ENCODE measurements at regions not wholly inside any gene's neighbourhood (a gene's known extent, or its start where the extent isn't known, plus 50 kb on each side); places are given as distances from the start of the nearest gene placed in this dataset.

- no peaks in the 10 kb centered on the region for H3K36me3 ChIP-seq
- H3K27me3 ChIP-seq = no peaks in the 10 kb centered on the region
- H3K27ac ChIP-seq = peak overlapping the region in 3 of 4 donors; percentile 65 to 83 (median 67)
- H3K4me3 ChIP-seq = no peak overlapping the region
- ATAC-seq (ENCODE audit: low FRiP score in 2 of 2) = no peak
- 86 to 98% methylated on average over 2 of the region's 2 CpGs for WGBS, 2 donors
- no peaks in the 10 kb centered on the region for H3K9me3 ChIP-seq
- no peak for DNase-seq
- H3K4me1 ChIP-seq = peaks cover 47 to 62% (median 51%) of the 10 kb centered on the region in 4 donors
- no peak for TF ChIP-seq EP300 (IDR thresholded peaks at IDR 0.05)
- no peak for TF ChIP-seq POLR2AphosphoS5 (IDR thresholded peaks at IDR 0.05)
- TF ChIP-seq, protein P1, sequence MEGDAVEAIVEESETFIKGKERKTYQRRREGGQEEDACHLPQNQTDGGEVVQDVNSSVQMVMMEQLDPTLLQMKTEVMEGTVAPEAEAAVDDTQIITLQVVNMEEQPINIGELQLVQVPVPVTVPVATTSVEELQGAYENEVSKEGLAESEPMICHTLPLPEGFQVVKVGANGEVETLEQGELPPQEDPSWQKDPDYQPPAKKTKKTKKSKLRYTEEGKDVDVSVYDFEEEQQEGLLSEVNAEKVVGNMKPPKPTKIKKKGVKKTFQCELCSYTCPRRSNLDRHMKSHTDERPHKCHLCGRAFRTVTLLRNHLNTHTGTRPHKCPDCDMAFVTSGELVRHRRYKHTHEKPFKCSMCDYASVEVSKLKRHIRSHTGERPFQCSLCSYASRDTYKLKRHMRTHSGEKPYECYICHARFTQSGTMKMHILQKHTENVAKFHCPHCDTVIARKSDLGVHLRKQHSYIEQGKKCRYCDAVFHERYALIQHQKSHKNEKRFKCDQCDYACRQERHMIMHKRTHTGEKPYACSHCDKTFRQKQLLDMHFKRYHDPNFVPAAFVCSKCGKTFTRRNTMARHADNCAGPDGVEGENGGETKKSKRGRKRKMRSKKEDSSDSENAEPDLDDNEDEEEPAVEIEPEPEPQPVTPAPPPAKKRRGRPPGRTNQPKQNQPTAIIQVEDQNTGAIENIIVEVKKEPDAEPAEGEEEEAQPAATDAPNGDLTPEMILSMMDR (IDR thresholded peaks at IDR 0.05) = no peak
- no peak for TF ChIP-seq POLR2A (IDR thresholded peaks at IDR 0.05)
Observed at GRCh38 chr2:134138115-134138514, 115.8 kb upstream of the MGAT5 start.

DNA sequence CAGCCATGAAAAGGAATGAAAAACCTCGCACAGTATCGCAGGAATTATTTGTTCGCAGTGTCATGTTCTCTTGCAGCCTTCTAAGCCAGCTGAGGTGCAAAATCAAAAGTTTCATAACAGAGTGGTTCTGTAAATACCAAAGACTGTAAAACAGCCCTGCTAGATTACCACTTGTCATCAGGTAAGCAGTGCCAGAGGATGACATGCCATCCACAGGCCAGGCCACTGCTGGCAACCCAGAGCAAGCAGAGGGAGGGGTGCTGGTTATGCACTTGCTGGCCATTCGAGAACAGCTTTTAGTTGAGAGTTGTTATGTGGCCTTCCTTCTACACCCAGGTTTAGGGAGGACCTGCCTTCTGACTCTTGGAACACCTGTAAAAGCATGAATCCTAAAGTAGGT lies 114.3 kb upstream of the MGAT5 start:
- H3K4me3 ChIP-seq = no peak overlapping the region
- peak overlapping the region in 2 of 4 donors; percentile 40 for H3K27ac ChIP-seq
- H3K4me1 ChIP-seq = peaks cover 42 to 63% (median 51%) of the 10 kb centered on the region in 4 donors
- DNase-seq (no peak), ATAC-seq (ENCODE audit: low FRiP score in 2 of 2) (no peak)
- H3K9me3 ChIP-seq = no peaks in the 10 kb centered on the region
- H3K36me3 ChIP-seq = no peaks in the 10 kb centered on the region
- no peak for TF ChIP-seq POLR2AphosphoS5 (IDR thresholded peaks at IDR 0.05)
- TF ChIP-seq EP300 (IDR thresholded peaks at IDR 0.05) = no peak
- TF ChIP-seq, protein P1 (IDR thresholded peaks at IDR 0.05) = no peak
- TF ChIP-seq POLR2A (IDR thresholded peaks at IDR 0.05) = no peak
- 76 to 100% methylated on average over 4 of the region's 4 CpGs for WGBS, 2 donors
- no peaks in the 10 kb centered on the region for H3K27me3 ChIP-seq

GRCh38 chr2:134140251-134140661 lies 113.6 kb upstream of the MGAT5 start:
- TF ChIP-seq POLR2AphosphoS5 (IDR thresholded peaks at IDR 0.05) (no peak), EP300 (IDR thresholded peaks at IDR 0.05) (no peak), POLR2A (IDR thresholded peaks at IDR 0.05) (no peak)
- TF ChIP-seq, protein P1 (IDR thresholded peaks at IDR 0.05) = no peak
- Histone ChIP-seq H3K4me3 (no peak overlapping the region), H3K4me1 (peaks cover 42 to 63% (median 51%) of the 10 kb centered on the region in 4 donors), H3K36me3 (no peaks in the 10 kb centered on the region), H3K27ac (peak overlapping the region in 2 of 4 donors; percentile 40), H3K9me3 (no peaks in the 10 kb centered on the region), H3K27me3 (no peaks in the 10 kb centered on the region)
- WGBS, 2 donors = 77 to 84% methylated on average over 9 of the region's 9 CpGs
- ATAC-seq (ENCODE audit: low FRiP score in 2 of 2) = no peak
- DNase-seq = peak in 1 of 2 donors; percentile 36

DNA sequence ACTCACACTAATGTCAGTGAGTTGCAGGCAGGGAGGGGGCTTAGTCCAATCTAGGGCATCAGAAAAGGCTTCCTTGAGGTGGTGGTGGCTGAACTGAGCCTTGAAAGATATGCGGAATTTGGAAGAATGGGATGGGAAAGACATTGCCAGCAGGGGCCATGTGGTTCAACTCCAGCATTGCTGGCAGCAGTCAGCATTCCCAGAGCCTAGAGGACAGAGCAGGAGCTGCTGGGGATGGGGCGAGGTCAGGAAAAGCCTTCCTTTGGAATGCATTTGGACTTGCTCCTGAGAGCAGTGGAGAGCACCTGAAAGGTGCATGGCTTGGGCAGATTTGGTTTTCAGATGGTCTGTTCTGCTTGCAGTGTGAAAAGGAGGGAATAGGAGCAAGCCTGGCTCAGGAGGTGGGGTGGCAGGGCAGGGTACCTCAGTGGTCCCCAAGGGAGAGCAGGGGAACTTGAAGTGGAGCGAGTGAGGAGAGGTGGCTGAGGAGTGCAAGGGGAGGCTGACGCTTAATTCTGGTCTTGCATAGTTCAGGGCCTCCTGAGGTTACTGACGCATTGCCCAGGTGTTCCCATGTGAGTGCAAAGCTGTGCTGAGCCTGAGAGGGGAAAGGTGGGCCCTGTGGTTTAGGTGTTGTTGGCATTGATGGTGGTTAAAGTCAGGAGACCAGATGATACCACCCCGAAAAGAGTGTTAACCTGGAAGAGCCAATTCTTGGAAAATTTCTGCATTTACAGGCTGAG lies 112.1 kb upstream of the MGAT5 start:
- Histone ChIP-seq H3K36me3 (no peaks in the 10 kb centered on the region), H3K27ac (no peak overlapping the region), H3K4me1 (peaks cover 38 to 55% (median 42%) of the 10 kb centered on the region in 4 donors), H3K27me3 (no peaks in the 10 kb centered on the region), H3K4me3 (no peak overlapping the region), H3K9me3 (no peaks in the 10 kb centered on the region)
- 82 to 88% methylated on average over 6 of the region's 6 CpGs for WGBS, 2 donors
- no peak for TF ChIP-seq POLR2AphosphoS5 (IDR thresholded peaks at IDR 0.05)
- no peak for TF ChIP-seq POLR2A (IDR thresholded peaks at IDR 0.05)
- TF ChIP-seq, protein P1 (IDR thresholded peaks at IDR 0.05) = no peak
- no peak for TF ChIP-seq EP300 (IDR thresholded peaks at IDR 0.05)
- no peak for ATAC-seq (ENCODE audit: low FRiP score in 2 of 2)
- DNase-seq = no peak

DNA sequence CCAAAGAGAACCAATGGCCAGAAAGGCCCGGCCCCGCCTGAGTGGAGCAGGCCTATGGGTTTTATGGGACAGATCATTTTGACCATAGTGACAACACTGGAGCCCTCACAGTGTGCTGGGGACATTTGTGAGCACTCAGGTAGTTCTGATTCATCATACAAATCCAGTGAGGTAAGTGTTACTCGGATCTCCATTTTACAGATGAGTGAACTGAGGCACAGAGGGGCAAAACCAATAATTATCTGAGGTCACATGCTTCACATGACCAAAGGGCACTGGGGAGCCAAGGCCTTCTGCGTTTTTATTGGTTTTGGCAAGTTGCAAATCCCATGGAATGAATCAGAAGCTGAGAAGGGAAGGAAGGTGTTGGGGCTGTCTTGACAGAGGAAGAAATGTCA lies 111.5 kb upstream of the MGAT5 start:
- Histone ChIP-seq H3K4me1 (peaks cover 32 to 50% (median 37%) of the 10 kb centered on the region in 4 donors), H3K4me3 (no peak overlapping the region), H3K9me3 (no peaks in the 10 kb centered on the region), H3K27me3 (no peaks in the 10 kb centered on the region), H3K36me3 (no peaks in the 10 kb centered on the region), H3K27ac (no peak overlapping the region)
- TF ChIP-seq EP300 (IDR thresholded peaks at IDR 0.05) = no peak
- DNase-seq (no peak), ATAC-seq (ENCODE audit: low FRiP score in 2 of 2) (no peak)
- 87 to 92% methylated on average over 4 of the region's 4 CpGs for WGBS, 2 donors

All from upper lobe of left lung (tissue), 6 donors.